Pancreas (tissue), 10 donors: ENCODE measurements at regions not wholly inside any gene's neighbourhood (a gene's known extent, or its start where the extent isn't known, plus 50 kb on each side); places are given as distances from the start of the nearest gene placed in this dataset.

Source experiments
- ATAC-seq, 4 donors: fragments of 200-7000 bp; cut with Tn5 transposase; one replicate each; pipeline versions ENCODE4 v1.8.0 to v1.9.1; 2020; ENCODE audit warnings: mild to moderate bottlenecking in 4 of 4, moderate library complexity in 4 of 4
- DNase-seq, 6 donors: peaks; one replicate each; pipeline ENCODE4 v3.0.0-alpha.2; 2020
- FAIRE-seq: peaks from 2 replicates; lab custom pipeline; 2012; peaks lifted over from hg19 to GRCh38; lab: Jason Lieb, UNC
- H3K27ac ChIP-seq, 4 donors: fragments of 200-600 bp; sonication (generic); 1 replicate in 3 of 4; 2 replicates in 1 of 4; pipeline versions ENCODE4 v1.5.0 to v1.8.0; 2020
- H3K27me3 ChIP-seq, 4 donors: fragments of 200-600 bp; one replicate each; pipeline ENCODE4 v1.8.0; 2021
- H3K36me3 ChIP-seq, 3 donors: fragments of 200-600 bp; sonication (generic) in 1 of 3; one replicate each; pipeline versions ENCODE4 v1.5.0 to v1.8.0; 2020 to 2021
- H3K4me1 ChIP-seq, 3 donors: fragments of 200-600 bp; one replicate each; pipeline ENCODE4 v1.8.0; 2021
- H3K4me3 ChIP-seq, 4 donors: fragments of 200-600 bp; sonication (generic) in 2 of 4; one replicate each; pipeline versions ENCODE4 v1.5.0 to v1.8.0; 2020 to 2021
- H3K9me3 ChIP-seq, 4 donors: fragments of 200-600 bp; one replicate each; pipeline ENCODE4 v1.8.0; 2021
- CTCF ChIP-seq, 4 donors: fragments of 200-600 bp; sonication (generic) in 3 of 4; IDR thresholded peaks; one replicate each; pipeline versions ENCODE4 v1.5.0 to v1.8.0; 2021; ENCODE audit warnings: antibody characterized with exemption in 4 of 4
- WGBS, 2 donors: extraction: QIAGEN DNeasy Blood & Tissue Kit; methylation state at CpG; one replicate each; pipeline ENCODE4 v1.1.7; 2013; 5-methylcytosine and 5-hydroxymethylcytosine counted together
- intact Hi-C, 3 donors: fragments of 100-400 bp; cut with DNase I; formaldehyde crosslinking; loops; one replicate each; pipeline versions ENCODE4 v1.11.1 to v1.14.2; 2022
- donor health status: healthy with polysubstance abuse.
- donor health status: DM: no; HTN: no; CAD: no; lungs with moderate emphysema.
- donor health status: DM: no; HTN: no; CAD: no.
- donor health status: control.
- donor health status: control.
- donor health status: Bipolar disorder and iron deficiency.
- donor health status: DM: yes; HTN: yes; CAD: no.
- donor health status: DM: no; HTN: no; CAD: no.
- donor health status: DM: no; HTN: no; CAD: no.
- donor health status: DM: yes; HTN: yes; CAD: no.

GRCh38 chr5:107121793-107122519, 548.8 kb downstream of the EFNA5 start:
- Histone ChIP-seq H3K36me3 (no peaks in the 10 kb centered on the region), H3K4me3 (no peak overlapping the region), H3K27ac (no peak overlapping the region), H3K4me1 (no peaks in the 10 kb centered on the region), H3K9me3 (no peaks in the 10 kb centered on the region), H3K27me3 (no peaks in the 10 kb centered on the region)
- FAIRE-seq (no peak), ATAC-seq (no peak), DNase-seq (no peak)
- no peak for TF ChIP-seq CTCF (IDR thresholded peaks at IDR 0.05)
- 57 to 61% methylated on average over 3 of the region's 3 CpGs for WGBS, 2 donors
- intact Hi-C loops: no loop called here

- DNase-seq (no peak), ATAC-seq (no peak), FAIRE-seq (no peak)
- H3K4me3 ChIP-seq: no peak overlapping the region
- no peaks in the 10 kb centered on the region for H3K9me3 ChIP-seq
- no peaks in the 10 kb centered on the region for H3K27me3 ChIP-seq
- 89 to 92% methylated on average over 2 of the region's 2 CpGs for WGBS, 2 donors
- no peak for TF ChIP-seq CTCF (IDR thresholded peaks at IDR 0.05)
- no peaks in the 10 kb centered on the region for H3K36me3 ChIP-seq
- H3K27ac ChIP-seq: no peak overlapping the region
- intact Hi-C loops: no loop called here
- no peaks in the 10 kb centered on the region for H3K4me1 ChIP-seq
These were observed 551.1 kb downstream of the EFNA5 start for GRCh38 chr5:107119656-107120055.

- no peak for DNase-seq
- Histone ChIP-seq H3K4me3 (no peak overlapping the region), H3K27me3 (no peaks in the 10 kb centered on the region), H3K27ac (no peak overlapping the region), H3K9me3 (no peaks in the 10 kb centered on the region), H3K4me1 (no peaks in the 10 kb centered on the region), H3K36me3 (no peaks in the 10 kb centered on the region)
- TF ChIP-seq CTCF (IDR thresholded peaks at IDR 0.05): no peak
- intact Hi-C loops: no loop called here
- WGBS, 2 donors: 74 to 79% methylated on average over 6 of the region's 6 CpGs
- FAIRE-seq: no peak
- ATAC-seq: no peak
These were observed 552.3 kb downstream of the EFNA5 start for GRCh38 chr5:107118184-107119019.

- DNase-seq (no peak), FAIRE-seq (no peak), ATAC-seq (no peak)
- intact Hi-C loops: no loop called here
- Histone ChIP-seq H3K36me3 (no peaks in the 10 kb centered on the region), H3K27ac (no peak overlapping the region), H3K4me3 (no peak overlapping the region), H3K9me3 (no peaks in the 10 kb centered on the region), H3K4me1 (no peaks in the 10 kb centered on the region), H3K27me3 (no peaks in the 10 kb centered on the region)
- TF ChIP-seq CTCF (IDR thresholded peaks at IDR 0.05): no peak
- 75 to 83% methylated on average over 5 of the region's 5 CpGs for WGBS, 2 donors
These were observed 558.5 kb downstream of the EFNA5 start for GRCh38 chr5:107112216-107112615.
